Right lobe of liver (tissue), 4 donors: ENCODE measurements at regions not wholly inside any gene's neighbourhood (a gene's known extent, or its start where the extent isn't known, plus 50 kb on each side); places are given as distances from the start of the nearest gene placed in this dataset.

Experiments
- CTCF ChIP-seq, 4 donors: fragments of 200-600 bp in 3 of 4; fragments of 450-650 bp in 1 of 4; IDR thresholded peaks; one replicate each; pipeline versions ENCODE4 v1.5.1 to v1.8.0; 2016 to 2022; ENCODE audit warnings: antibody characterized with exemption in 4 of 4, mild to moderate bottlenecking in 2 of 4
- POLR2A ChIP-seq: fragments of 450-650 bp; IDR thresholded peaks from one replicate; pipeline ENCODE4 v1.6.1; 2017; ENCODE audit warnings: antibody characterized with exemption, mild to moderate bottlenecking
- donor health status: DM: no; HTN: no; CAD: no.
- donor health status: DM: no; HTN: no; CAD: no.
- donor health status: DM: no; HTN: yes; CAD: no.

- TF ChIP-seq CTCF (IDR thresholded peaks at IDR 0.05), result no peak
- no peak for TF ChIP-seq POLR2A
Measured at GRCh38 chr3:20811631-20812030, 625.6 kb upstream of the SGO1 start.
